Natural killer cell (primary cell): ENCODE measurements at regions not wholly inside any gene's neighbourhood (a gene's known extent, or its start where the extent isn't known, plus 50 kb on each side); places are given as distances from the start of the nearest gene placed in this dataset.

Experiments
- ATAC-seq, 3 donors: fragments of 150-1000 bp in 2 of 3; fragments of 200-7000 bp in 1 of 3; cut with Tn5 transposase; 1 replicate in 1 of 3; 2 replicates in 2 of 3; pipeline ENCODE4 v1.10.0; 2021; ENCODE audit warnings: mild to moderate bottlenecking in 2 of 3, moderate library complexity in 2 of 3
- DNase-seq, 2 donors: peaks; one replicate each; pipeline versions ENCODE4 v3.0.0 to v3.0.0-alpha.2; 2013 to 2021; ENCODE audit warnings: mixed read lengths in 1 of 2
- H3K27ac ChIP-seq: one replicate; pipeline ENCODE4 v1.5.1; 2013; ENCODE audit warnings: mild to moderate bottlenecking, low read length
- H3K27me3 ChIP-seq: one replicate; pipeline ENCODE4 v1.6.1; 2013; ENCODE audit warnings: low read length; ENCODE audit not compliant: control insufficient read depth, insufficient read depth
- H3K36me3 ChIP-seq: one replicate; pipeline ENCODE4 v1.6.1; 2013; ENCODE audit warnings: low read length; ENCODE audit not compliant: control insufficient read depth, insufficient read depth
- H3K4me1 ChIP-seq: one replicate; pipeline ENCODE4 v1.6.1; 2013; ENCODE audit warnings: low read length; ENCODE audit not compliant: control insufficient read depth, insufficient read depth
- H3K4me3 ChIP-seq: one replicate; pipeline ENCODE4 v1.5.1; 2013; ENCODE audit warnings: low read length
- H3K9me3 ChIP-seq: one replicate; pipeline ENCODE4 v1.6.1; 2013; ENCODE audit warnings: low read length; ENCODE audit not compliant: control insufficient read depth, insufficient read depth
- H3K27ac Mint-ChIP-seq, 2 donors: one replicate each; pipeline ENCODE4 v1.8.0; 2022; ENCODE audit warnings: mild to moderate bottlenecking in 2 of 2, mixed read lengths in 2 of 2, moderate library complexity in 1 of 2
- H3K27me3 Mint-ChIP-seq, 2 donors: one replicate each; pipeline ENCODE4 v1.8.0; 2022; ENCODE audit warnings: low read depth in 2 of 2, mixed read lengths in 2 of 2
- H3K36me3 Mint-ChIP-seq: one replicate; pipeline ENCODE4 v1.8.0; 2022; ENCODE audit warnings: mixed read lengths
- H3K4me1 Mint-ChIP-seq, 2 donors: one replicate each; pipeline ENCODE4 v1.8.0; 2022; ENCODE audit warnings: mixed read lengths in 2 of 2
- H3K4me3 Mint-ChIP-seq: one replicate; pipeline ENCODE4 v1.8.0; 2022; ENCODE audit warnings: mild to moderate bottlenecking, moderate library complexity, mixed read lengths
- H3K9me3 Mint-ChIP-seq, 2 donors: one replicate each; pipeline ENCODE4 v1.8.0; 2022; ENCODE audit warnings: mixed read lengths in 2 of 2
- CTCF ChIP-seq: fragments of 200-600 bp; IDR thresholded peaks from one replicate; pipeline ENCODE4 v1.8.0; 2022; ENCODE audit warnings: antibody characterized with exemption
- WGBS: methylation state at CpG from one replicate; pipeline ENCODE4 v1.1.7; 2013; ENCODE audit warnings: missing lambda C conversion rate; ENCODE audit not compliant: insufficient coverage; 5-methylcytosine and 5-hydroxymethylcytosine counted together
- intact Hi-C: fragments of 100-400 bp; cut with micrococcal nuclease; formaldehyde crosslinking; loops from one replicate; pipeline ENCODE4 v1.14.2; 2022

- peaks cover 0 to 2% of the 10 kb centered on the region in 2 donors for H3K9me3 Mint-ChIP-seq
- ATAC-seq = no peak
- 80% methylated on average over 2 of the region's 3 CpGs for WGBS
- no peak overlapping the region for H3K4me3 ChIP-seq
- no peaks in the 10 kb centered on the region for H3K36me3 Mint-ChIP-seq
- no peaks in the 10 kb centered on the region for H3K27me3 ChIP-seq
- H3K9me3 ChIP-seq = no peaks in the 10 kb centered on the region
- H3K4me1 ChIP-seq = no peaks in the 10 kb centered on the region
- no peak overlapping the region for H3K27ac ChIP-seq
- intact Hi-C loops = no loop called here
- no peak overlapping the region for H3K4me3 Mint-ChIP-seq
- no peak overlapping the region for H3K27ac Mint-ChIP-seq
- H3K36me3 ChIP-seq = no peaks in the 10 kb centered on the region
- no peak for TF ChIP-seq CTCF
- peaks cover 0 to 13% of the 10 kb centered on the region in 2 donors for H3K4me1 Mint-ChIP-seq
- DNase-seq = no peak
- peaks cover 2 to 13% of the 10 kb centered on the region in 2 donors for H3K27me3 Mint-ChIP-seq
These were observed 258.2 kb upstream of the MAP3K1 start for GRCh38 chr5:56557198-56557597.

GRCh38 chr5:56552612-56553268 is 262.6 kb upstream of the MAP3K1 start:
- TF ChIP-seq CTCF = no peak

GRCh38 chr5:56550227-56550626 is 265.1 kb upstream of the MAP3K1 start:
- no peak for DNase-seq
- Histone ChIP-seq H3K27ac (no peak overlapping the region), H3K4me1 (no peaks in the 10 kb centered on the region), H3K9me3 (no peaks in the 10 kb centered on the region), H3K36me3 (no peaks in the 10 kb centered on the region), H3K27me3 (no peaks in the 10 kb centered on the region), H3K4me3 (no peak overlapping the region)
- Mint-ChIP-seq H3K27ac (no peak overlapping the region), H3K9me3 (no peaks in the 10 kb centered on the region), H3K4me1 (no peaks in the 10 kb centered on the region), H3K36me3 (no peaks in the 10 kb centered on the region), H3K27me3 (no peaks in the 10 kb centered on the region), H3K4me3 (no peak overlapping the region)
- intact Hi-C loops = no loop called here
- TF ChIP-seq CTCF = no peak
- WGBS = 96% methylated on average over 2 of the region's 2 CpGs
- no peak for ATAC-seq

More at GRCh38 chr5:56552612-56553268, 262.6 kb upstream of the MAP3K1 start:
- no peaks in the 10 kb centered on the region for H3K9me3 Mint-ChIP-seq
- Histone ChIP-seq H3K9me3 (no peaks in the 10 kb centered on the region), H3K27me3 (no peaks in the 10 kb centered on the region), H3K36me3 (no peaks in the 10 kb centered on the region), H3K4me3 (no peak overlapping the region), H3K27ac (no peak overlapping the region), H3K4me1 (no peaks in the 10 kb centered on the region)
- DNase-seq = no peak
- no peaks in the 10 kb centered on the region for H3K4me1 Mint-ChIP-seq
- no peak overlapping the region for H3K27ac Mint-ChIP-seq
- no peak overlapping the region for H3K4me3 Mint-ChIP-seq
- peaks cover 0 to 1% of the 10 kb centered on the region in 2 donors for H3K27me3 Mint-ChIP-seq
- ATAC-seq = no peak
- no peaks in the 10 kb centered on the region for H3K36me3 Mint-ChIP-seq
- intact Hi-C loops = no loop called here
